HG03103 (cell line): ENCODE measurements at regions not wholly inside any gene's neighbourhood (a gene's known extent, or its start where the extent isn't known, plus 50 kb on each side); places are given as distances from the start of the nearest gene placed in this dataset.

ENCODE experiments used
- ATAC-seq: cut with Tn5 transposase; IDR thresholded peaks from one replicate; pipeline ENCODE4 v1.9.1; 2021; ENCODE audit warnings: low read depth; ENCODE audit not compliant: unreplicated experiment

DNA sequence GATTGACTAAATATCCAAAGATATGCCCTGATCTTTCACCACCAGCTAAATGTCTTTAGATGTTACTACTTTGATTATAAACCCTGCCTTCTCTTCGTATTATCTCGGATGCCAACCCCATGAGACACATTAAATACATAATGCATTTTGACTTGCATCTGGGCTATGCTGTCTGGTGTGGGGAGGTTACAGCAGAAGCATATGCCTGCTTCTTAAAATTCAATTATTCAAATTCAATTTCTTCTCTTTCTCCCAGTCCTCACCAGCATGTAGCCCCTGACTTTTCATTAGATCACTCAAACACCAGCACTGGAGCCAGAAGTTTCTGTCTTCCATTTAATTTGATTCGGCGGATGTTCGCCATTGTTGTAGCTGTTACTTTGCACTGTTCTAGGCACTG, 360.7 kb upstream of the CAMK1G start:
- no peak for ATAC-seq

DNA sequence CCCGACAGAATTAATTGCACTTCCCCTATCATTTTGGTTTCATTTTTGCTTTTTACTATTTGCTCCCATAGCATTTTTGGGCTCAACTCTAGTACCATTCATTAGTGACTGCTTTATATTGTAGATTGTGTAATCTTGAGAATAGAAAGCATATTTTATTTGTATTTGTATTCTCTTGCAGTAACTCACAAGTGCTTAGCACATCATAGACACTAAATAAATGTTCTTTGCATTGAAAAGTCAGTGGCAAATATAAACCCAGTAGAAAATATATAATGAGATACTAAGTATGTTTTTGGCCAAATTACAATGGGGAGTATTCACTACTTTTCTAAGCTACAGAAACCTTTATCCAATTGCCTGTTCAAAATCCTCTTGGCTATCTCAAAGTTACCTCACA, 359.7 kb upstream of the CAMK1G start:
- no peak for ATAC-seq

DNA sequence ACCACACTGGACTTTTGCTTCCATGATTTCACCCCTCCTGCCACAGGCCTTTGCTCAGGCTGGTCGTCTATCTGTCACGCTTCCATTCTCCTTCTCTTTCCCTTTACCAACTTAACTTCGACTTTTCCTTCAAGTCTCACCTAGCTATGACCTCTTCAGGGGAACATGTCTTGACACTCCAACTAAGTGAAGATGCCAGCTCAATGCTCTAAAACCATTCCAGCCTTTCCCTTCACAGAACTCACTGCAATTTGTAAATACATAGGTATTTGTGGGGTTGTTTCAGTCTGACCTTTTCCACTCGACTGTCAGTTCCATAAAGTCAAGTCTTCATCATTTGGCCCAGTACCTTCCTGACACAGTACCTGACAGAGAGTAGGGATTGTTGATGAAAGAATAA, 358.6 kb upstream of the CAMK1G start:
- no peak for ATAC-seq

DNA sequence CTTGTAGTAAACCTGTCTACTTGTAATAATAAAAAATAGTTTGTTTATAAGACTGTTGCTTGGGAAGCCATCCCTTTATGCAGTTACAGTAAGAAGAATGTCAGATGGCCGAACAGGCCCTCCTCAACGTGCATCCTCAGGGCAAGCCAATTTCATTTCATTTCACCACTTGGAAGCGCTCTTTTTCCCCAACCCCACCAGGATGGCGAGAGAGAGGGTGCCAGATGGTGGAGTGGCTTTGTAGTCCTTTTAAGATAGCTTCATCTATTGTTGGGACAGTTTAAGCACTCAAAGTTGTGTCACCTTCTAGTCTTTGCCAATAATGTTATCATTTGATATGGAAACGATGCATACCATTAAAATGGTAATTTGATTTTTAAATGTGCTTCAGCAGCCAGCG, 356.3 kb upstream of the CAMK1G start:
- ATAC-seq, result no peak

DNA sequence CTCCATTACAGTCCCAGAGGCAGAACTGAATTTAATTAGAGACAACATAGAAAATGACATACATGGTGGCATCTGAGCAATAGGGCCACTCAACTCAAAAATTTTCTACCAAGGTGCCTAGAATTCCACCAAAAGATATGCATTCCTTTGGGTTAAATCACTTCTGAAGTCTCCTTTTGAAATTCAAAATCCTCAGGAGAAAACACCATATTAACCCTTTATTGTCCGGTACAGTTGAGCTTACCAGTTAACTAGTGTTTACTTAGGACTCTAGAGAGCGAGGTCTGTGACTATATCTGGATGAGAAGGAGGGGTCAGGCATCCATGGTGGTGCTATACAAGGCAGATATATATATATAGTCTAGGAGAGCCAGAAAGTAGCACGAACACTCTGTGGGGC, 355.6 kb upstream of the CAMK1G start:
- no peak for ATAC-seq

DNA sequence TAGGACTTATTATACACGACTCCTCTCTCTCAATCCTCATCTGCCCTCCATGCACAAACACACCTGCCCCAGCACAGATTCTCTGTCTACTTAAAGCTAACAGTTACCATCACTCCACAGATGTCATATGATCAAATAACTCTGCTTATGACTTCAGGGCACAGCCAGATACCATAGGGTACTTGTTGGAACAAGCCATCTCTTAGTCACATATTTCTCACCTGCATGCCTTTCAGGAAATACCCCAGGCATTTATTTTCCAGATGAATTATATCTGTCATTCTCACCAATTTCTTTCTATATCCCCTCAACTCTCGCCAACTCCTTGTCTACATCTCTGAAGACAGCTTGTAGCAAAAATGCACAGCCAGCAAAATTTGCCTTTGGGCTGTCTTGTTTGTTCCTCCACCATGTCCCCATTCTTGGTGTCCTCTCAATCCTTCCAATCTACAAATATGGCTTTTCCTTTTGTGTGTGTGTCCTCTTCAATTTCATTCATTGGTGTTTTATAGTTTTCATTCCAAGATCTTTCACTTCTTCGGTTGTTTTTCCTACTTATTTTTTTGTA, 353.9 kb upstream of the CAMK1G start:
- no peak for ATAC-seq

DNA sequence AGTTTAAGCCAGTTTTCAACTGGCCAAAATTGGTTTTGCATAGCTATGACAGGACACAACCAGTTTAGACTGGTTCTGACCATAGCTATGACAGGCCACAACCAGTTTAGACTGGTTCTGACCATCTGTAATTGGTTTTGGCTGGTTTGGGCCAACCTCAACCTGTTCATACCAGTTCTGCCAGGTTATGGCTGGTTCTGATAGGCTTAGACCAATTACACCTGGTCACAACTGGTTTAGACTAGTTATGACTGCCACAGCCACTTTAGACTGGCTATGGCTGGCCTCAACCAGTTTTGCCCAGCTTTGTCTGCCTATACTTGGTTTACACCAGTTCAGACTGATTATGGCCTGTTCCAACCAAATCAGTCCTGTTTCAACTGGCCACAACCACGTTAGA, 353.2 kb upstream of the CAMK1G start:
- no peak for ATAC-seq

DNA sequence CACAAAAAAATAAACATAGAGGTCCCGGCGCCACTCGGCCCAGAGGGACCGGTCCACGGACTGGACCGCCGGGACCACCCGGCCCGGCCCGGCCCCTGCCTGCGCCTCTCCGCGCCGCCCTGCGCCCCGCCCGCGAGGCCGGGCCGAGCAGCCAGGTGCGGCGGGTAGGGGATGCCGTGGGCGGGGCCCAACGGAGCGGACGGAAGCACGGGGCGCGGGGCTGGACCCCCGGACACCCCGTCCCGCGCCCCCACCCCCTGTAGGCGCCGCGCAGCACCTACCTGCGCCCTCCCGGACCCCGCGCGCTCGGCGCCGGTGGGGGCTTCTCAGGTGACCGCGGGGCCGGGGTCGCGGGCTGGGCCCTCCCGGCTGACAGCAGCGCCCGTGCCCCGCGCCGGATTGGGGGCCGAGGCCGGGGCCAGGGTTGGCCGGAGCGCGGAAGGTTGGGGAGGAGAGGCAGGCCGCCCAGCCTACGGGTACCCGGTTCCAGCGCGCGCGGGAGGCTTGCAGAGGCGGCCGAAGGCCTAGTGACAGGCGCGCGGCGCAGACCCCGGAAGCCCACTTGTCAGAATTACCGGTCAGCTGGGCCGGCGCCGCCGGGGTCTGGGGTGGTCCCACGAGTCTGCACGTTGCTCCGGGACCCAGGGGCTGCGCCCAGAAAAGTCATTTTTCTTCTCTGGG, 351.9 kb upstream of the CAMK1G start:
- no peak for ATAC-seq

DNA sequence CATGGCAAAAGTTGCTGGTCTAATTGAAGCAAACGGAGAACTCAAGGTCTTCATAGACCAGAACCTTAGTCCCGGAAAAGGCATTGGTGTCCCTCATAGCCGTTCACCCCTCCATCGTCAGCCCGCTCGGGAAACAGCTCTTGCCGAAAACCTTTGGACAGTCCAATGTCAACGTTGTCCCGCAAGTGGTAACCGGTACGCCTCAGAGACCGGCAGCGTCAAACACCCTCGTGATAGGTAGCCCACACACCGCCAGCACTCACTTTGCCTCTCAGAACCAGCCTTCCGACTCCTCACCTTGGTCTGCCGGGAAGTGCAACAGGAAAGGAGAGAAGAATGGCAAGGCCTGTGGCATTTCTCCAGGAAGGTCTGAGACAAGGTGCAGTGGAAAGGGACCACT, 351.3 kb upstream of the CAMK1G start:
- ATAC-seq, result no peak

DNA sequence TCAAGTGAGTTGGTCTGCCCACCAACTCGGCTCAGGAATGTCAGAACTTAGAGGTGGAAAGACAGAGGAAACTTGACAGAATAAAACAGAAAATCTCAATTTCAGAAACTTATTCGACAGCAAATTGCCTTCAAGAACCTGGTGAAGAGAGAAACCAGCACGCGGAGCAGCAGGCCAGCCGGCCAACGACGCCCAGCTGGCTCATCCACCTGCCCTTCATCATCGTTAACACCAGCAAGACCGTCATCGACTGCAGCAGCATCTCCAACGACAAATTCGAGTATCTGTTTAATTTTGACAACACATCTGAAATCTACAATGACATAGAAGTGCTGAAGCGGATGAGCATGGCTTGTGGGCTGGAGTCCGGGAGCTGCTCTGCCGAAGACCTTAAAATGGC, 350.8 kb upstream of the CAMK1G start:
- no peak for ATAC-seq

DNA sequence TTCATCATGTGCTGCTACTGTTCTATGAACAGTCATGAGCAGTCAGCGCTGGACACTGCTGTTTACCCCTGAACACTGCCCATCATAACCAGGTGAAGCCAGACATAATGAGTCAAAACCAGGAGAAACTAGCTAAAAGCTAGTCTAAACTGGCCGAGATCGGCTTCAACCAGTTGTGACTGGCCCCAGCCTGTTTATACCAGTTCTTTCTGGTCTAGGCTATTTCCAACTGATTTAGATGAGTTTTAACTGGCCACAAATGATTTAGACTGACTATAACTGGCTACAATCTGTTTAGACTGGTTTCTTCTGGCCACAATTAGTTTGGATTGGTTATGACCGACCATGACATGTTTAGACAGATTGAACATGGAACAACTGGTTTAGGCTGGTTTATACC, 348.3 kb upstream of the CAMK1G start:
- no peak for ATAC-seq

DNA sequence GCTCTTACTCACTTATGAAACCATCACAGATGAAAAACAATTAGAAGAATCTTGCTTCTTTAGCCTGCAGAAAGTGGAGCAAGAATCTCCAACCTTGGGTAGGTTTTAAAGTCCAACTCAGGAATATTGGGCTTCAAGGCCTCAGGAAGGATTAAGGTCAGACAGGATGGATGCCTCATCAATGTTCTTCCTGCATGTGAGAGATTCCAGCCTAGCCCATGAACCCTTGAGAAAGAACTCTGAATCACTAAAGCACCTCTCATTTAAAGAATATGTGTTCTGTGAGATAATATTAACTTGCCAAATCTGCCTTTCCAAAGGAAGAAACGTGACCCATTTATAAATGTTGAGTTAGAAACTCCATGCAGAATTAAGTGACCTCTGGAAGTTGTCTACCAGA, 345.2 kb upstream of the CAMK1G start:
- ATAC-seq, result no peak

DNA sequence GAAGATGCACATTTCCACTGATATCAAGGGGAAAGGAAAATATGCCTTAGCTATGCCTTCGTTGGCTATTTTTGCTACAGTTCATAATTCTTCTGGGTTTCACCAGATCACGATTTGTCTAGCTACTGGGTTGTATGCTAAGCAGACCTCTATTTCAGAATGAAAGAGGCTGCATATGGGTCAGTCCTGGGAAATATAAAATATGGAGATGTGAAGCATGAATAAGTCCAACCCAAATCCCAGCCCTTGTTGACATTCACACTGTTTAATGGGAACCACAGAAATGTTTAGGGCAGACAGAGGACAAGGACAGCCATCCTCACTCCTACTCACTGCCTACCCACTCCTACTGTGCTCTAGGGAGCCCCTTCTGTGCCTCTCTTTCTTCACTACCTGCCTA, 343.2 kb upstream of the CAMK1G start:
- no peak for ATAC-seq

DNA sequence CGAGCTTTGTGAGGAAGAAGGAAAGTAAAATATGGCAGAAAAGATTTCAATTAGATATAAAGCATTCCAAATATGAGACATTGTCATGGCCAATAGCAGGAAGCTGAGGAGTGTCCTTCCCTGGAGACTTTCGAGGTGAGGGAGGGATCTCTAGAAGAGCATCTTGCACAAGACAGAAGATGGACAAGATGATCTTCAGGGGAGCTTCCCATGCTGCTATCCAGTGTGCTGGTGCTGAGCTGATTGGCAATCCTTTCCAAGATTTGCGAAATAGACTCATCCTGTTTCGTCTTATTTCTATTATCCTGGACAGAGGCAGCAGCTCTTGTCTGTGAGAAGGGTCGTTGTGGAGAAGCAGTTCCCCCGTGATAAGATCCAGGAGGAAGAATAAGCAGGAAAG, 342.0 kb upstream of the CAMK1G start:
- ATAC-seq, result no peak

DNA sequence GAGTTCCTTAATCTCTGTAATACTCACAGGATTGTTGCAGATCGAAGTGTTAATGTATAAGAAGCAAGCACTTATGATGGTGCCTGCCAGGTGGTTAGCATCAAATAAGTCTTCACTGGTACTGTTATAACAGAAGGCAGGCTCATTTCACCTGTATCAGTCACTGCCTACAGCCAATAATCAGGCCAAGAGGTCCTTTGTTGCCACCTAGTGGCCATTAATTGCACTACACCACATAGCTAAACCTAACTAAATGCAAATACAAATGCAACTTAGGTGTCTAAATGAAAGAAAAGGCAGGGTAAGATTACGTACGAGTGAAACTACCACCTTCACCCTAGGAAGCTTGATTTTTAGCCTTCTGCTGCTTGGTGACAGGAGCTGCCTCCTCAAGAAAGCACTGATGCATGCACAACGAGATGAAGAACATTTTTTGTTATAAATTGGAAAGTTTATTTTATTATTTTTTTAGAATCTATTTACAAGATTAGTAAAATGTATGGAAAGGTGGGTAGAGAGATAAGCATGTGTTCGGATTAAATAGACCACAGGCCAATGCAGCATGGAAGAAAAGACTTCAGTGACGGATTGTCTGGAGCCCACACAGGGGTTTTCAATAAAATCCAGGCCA, 334.8 kb upstream of the CAMK1G start:
- no peak for ATAC-seq

DNA sequence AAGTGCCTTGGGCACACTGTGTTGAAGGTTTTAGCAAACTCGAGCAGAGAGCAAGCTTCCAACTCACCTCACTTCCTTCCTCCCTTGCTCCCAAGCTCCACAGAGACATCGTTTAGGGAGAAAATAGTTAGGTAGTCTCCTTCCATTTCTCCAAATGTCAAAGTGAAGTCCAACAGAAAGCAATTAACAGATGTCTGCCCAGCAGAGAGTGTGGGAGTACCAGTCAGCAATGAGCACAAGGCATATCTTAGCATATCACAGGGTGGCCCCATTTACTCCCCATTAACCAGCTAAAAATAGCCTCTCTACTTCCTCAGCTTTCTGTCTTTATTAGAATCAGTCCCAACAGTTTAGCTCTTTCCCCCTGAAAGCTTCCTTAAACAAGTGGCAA, 334.2 kb upstream of the CAMK1G start:
- no peak for ATAC-seq

DNA sequence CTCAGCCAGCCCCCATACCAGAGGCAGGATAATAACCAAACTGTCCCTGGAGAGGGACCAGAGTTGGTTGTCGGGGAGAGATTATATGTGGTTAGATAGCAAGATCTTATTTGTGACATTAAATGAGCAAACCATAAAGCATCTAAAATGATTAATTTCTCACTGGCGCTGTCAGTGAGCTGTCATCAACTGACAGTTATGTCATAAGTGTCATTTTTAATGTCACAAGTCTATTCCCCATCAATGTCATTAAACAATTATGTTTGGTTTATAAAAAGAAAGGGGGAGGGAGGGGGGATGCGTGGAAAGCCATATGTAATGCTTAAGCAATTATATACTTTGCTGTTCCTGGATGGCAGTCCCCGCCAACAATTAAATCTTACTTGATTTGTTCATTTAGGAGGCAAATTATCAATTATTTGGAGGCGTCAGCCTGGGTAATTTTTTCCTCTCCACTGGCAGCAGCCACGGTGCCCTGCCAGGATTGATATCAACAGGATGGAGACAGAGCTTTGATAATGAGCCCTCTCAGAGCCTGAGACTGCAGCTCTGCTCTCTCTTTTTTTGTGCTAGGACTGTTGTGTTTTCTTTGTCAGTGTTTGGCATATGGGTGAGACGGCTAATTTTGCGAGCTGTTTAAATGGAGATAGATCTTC, 333.6 kb upstream of the CAMK1G start:
- no peak for ATAC-seq

DNA sequence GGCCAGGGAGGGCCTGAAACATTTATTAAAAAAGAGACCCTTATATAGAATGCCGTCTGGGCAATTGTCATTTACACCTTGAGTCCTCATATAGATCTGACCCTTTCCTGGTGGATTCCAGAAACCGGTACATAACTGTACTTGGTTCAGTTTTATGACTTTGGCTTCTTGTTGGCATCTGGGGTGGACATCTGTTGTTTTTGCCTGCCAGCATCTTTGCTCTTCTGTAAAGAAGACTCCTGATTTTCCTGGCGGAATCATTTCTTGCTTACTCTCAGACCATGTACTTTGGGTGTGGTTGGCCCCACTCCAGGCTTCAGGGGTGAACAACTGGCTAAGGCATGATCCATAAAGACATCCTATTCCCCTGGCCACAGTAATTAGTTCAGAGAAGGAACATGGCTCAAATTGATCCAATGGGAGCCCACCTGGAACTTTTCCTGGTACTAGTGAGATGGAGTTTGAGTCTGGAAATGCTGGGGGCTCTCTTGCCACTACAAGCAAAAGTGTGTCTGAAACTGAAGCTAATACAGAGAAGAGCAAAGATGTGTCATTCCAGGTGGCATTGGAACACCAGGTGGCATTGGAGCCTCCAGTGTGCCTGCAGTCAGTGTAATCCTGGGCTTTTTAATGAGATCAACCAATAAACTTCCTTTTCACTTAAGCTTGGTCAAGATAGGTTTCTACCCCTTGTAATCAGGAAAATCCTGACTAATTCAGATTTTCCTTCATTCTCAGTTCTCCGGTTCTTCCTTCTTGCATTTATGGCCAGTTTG, 332.5 kb upstream of the CAMK1G start:
- ATAC-seq, result no peak

DNA sequence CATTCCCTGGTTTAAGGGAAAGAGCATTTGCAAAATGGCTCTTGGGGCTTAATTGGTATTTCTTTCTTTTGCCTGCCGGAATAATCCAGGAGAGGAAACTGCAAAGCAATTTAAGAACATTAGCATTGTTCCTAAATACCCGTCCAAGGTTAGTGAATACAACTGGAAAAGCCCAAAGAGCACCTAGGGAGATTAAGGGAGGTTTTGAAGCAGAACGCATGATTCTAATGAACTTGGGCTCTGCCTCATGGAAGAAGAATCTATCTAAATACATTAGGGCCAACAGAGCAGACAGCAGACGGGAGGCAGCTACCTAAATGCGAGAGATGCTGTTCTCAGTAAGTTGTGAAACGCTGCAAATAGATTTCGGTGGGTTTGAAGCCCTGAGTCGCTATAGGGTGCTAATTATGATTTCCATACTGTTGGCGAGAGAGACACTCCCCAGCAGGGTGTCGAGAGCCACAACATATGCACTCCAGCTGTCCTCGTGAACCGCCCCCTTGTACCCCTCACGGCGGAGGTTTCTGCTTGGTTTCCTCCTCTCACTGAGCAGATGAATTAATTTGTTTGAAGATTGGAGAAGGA, 326.7 kb upstream of the CAMK1G start:
- ATAC-seq, result no peak

DNA sequence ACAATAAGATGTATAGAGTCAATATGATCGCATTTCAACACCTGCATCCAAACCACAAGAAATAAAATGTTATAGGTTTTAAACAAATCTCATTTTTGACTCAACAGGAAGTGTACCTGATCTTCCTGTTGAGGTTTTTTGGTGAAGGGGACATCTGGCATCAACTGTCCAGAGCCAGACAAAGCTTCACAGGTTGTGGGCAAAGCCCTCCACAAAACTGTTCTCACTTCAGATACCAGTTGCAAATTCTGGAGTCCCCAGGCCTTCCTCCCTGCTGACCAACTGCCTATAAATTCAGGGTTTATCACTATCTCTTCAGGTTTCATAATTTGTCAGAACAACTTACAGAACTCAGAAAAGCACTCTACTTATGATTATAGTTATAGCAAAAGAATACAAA, 326.1 kb upstream of the CAMK1G start:
- ATAC-seq, result no peak

DNA sequence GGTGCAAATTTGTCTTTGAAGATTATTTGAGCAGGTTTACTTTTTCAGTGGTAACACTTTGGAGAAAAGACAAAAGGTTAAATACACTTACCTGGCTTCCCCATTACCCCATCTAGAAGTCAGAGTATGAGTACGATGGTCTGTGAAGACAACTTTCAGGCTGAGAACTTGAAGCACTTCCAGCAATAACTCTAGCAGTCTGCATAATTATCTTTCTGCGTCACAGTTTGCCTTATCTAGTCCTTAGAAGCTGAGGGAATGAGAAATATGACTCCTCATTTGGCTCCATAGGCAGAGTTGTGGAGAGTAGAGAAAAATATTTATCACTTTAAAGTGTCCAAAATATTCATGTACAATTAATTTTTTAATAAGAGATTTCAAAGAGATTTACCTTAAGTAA, 323.4 kb upstream of the CAMK1G start:
- no peak for ATAC-seq
